ENCODE measurements at regions not wholly inside any gene's neighbourhood (a gene's known extent, or its start where the extent isn't known, plus 50 kb on each side); places are given as distances from the start of the nearest gene placed in this dataset.

- Histone ChIP-seq H4K20me1 (ENCODE audit: insufficient read depth, low read length) (no peaks in the 10 kb centered on the region), H3K79me2 (ENCODE audit: insufficient read depth, low read length) (no peaks in the 10 kb centered on the region), H3K9me3 (ENCODE audit: insufficient read depth, low read depth, low read length) (peaks cover 3% of the 10 kb centered on the region), H3K9ac (ENCODE audit: low read length) (no peak overlapping the region), H3K27me3 (ENCODE audit: insufficient read depth, low read length) (no peaks in the 10 kb centered on the region), H3K27ac (ENCODE audit: low read depth, low read length) (no peak overlapping the region), H3K4me1 (ENCODE audit: insufficient read depth, low read length) (no peaks in the 10 kb centered on the region), H3K4me3 (ENCODE audit: insufficient read depth, low read depth, low read length) (no peak overlapping the region), H2AFZ (ENCODE audit: low read depth, low read length) (no peak overlapping the region), H3K36me3 (ENCODE audit: insufficient read depth, low read length) (no peaks in the 10 kb centered on the region), H3K4me2 (ENCODE audit: low read length) (no peak overlapping the region)
- Mint-ChIP-seq H3K4me1 (ENCODE audit: low read depth, unreplicated experiment) (no peaks in the 10 kb centered on the region), H3K27me3 (ENCODE audit: low read depth, unreplicated experiment) (no peaks in the 10 kb centered on the region), H3K4me3 (ENCODE audit: unreplicated experiment) (no peak overlapping the region), H3K9me3 (ENCODE audit: unreplicated experiment) (no peaks in the 10 kb centered on the region), H3K36me3 (ENCODE audit: low read depth, unreplicated experiment) (no peaks in the 10 kb centered on the region), H3K27ac (ENCODE audit: unreplicated experiment) (no peak overlapping the region)
- TF ChIP-seq EZH2 (IDR thresholded peaks at IDR 0.05; ENCODE audit: insufficient read depth, low read length) (no peak), CTCF (IDR thresholded peaks at IDR 0.05; ENCODE audit: insufficient read depth, low read depth, low read length) (no peak)
- no peak for DNase-seq (ENCODE audit: low read depth)
- no peak for FAIRE-seq
Measured at GRCh38 chr10:55858730-55859129, 502.3 kb downstream of the ZWINT start.

GRCh38 chr10:55852900-55853299 is 508.2 kb downstream of the ZWINT start:
- H3K27ac ChIP-seq (ENCODE audit: low read depth, low read length) = no peak overlapping the region
- no peaks in the 10 kb centered on the region for H3K36me3 Mint-ChIP-seq (ENCODE audit: low read depth, unreplicated experiment)
- no peaks in the 10 kb centered on the region for H3K4me1 ChIP-seq (ENCODE audit: insufficient read depth, low read length)
- no peak overlapping the region for H3K27ac Mint-ChIP-seq (ENCODE audit: unreplicated experiment)
- H3K9me3 Mint-ChIP-seq (ENCODE audit: unreplicated experiment) = no peaks in the 10 kb centered on the region
- DNase-seq (ENCODE audit: low read depth) (no peak), FAIRE-seq (no peak)
- no peak overlapping the region for H2AFZ ChIP-seq (ENCODE audit: low read depth, low read length)
- H3K4me1 Mint-ChIP-seq (ENCODE audit: low read depth, unreplicated experiment) = no peaks in the 10 kb centered on the region
- H3K27me3 ChIP-seq (ENCODE audit: insufficient read depth, low read length) = no peaks in the 10 kb centered on the region
- peaks cover 3% of the 10 kb centered on the region for H3K9me3 ChIP-seq (ENCODE audit: insufficient read depth, low read depth, low read length)
- no peak overlapping the region for H3K9ac ChIP-seq (ENCODE audit: low read length)
- no peaks in the 10 kb centered on the region for H3K27me3 Mint-ChIP-seq (ENCODE audit: low read depth, unreplicated experiment)
- TF ChIP-seq CTCF (IDR thresholded peaks at IDR 0.05; ENCODE audit: insufficient read depth, low read depth, low read length) = no peak
- TF ChIP-seq EZH2 (IDR thresholded peaks at IDR 0.05; ENCODE audit: insufficient read depth, low read length) = no peak
- H3K4me2 ChIP-seq (ENCODE audit: low read length) = no peak overlapping the region
- no peak overlapping the region for H3K4me3 Mint-ChIP-seq (ENCODE audit: unreplicated experiment)
- H3K79me2 ChIP-seq (ENCODE audit: insufficient read depth, low read length) = no peaks in the 10 kb centered on the region
- H3K36me3 ChIP-seq (ENCODE audit: insufficient read depth, low read length) = no peaks in the 10 kb centered on the region
- no peaks in the 10 kb centered on the region for H4K20me1 ChIP-seq (ENCODE audit: insufficient read depth, low read length)
- no peak overlapping the region for H3K4me3 ChIP-seq (ENCODE audit: insufficient read depth, low read depth, low read length)

GRCh38 chr10:55837273-55837672 is 523.8 kb downstream of the ZWINT start:
- Histone ChIP-seq H2AFZ (ENCODE audit: low read depth, low read length) (no peak overlapping the region), H3K9me3 (ENCODE audit: insufficient read depth, low read depth, low read length) (no peaks in the 10 kb centered on the region), H3K4me3 (ENCODE audit: insufficient read depth, low read depth, low read length) (no peak overlapping the region), H3K36me3 (ENCODE audit: insufficient read depth, low read length) (no peaks in the 10 kb centered on the region), H3K79me2 (ENCODE audit: insufficient read depth, low read length) (no peaks in the 10 kb centered on the region), H3K9ac (ENCODE audit: low read length) (no peak overlapping the region), H4K20me1 (ENCODE audit: insufficient read depth, low read length) (no peaks in the 10 kb centered on the region), H3K27ac (ENCODE audit: low read depth, low read length) (no peak overlapping the region), H3K27me3 (ENCODE audit: insufficient read depth, low read length) (no peaks in the 10 kb centered on the region), H3K4me2 (ENCODE audit: low read length) (no peak overlapping the region), H3K4me1 (ENCODE audit: insufficient read depth, low read length) (no peaks in the 10 kb centered on the region)
- no peaks in the 10 kb centered on the region for H3K9me3 Mint-ChIP-seq (ENCODE audit: unreplicated experiment)
- H3K27ac Mint-ChIP-seq (ENCODE audit: unreplicated experiment) = no peak overlapping the region
- H3K27me3 Mint-ChIP-seq (ENCODE audit: low read depth, unreplicated experiment) = no peaks in the 10 kb centered on the region
- no peaks in the 10 kb centered on the region for H3K36me3 Mint-ChIP-seq (ENCODE audit: low read depth, unreplicated experiment)
- H3K4me3 Mint-ChIP-seq (ENCODE audit: unreplicated experiment) = no peak overlapping the region
- FAIRE-seq (no peak), DNase-seq (ENCODE audit: low read depth) (no peak)
- no peak for TF ChIP-seq EZH2 (IDR thresholded peaks at IDR 0.05; ENCODE audit: insufficient read depth, low read length)
- no peak for TF ChIP-seq CTCF (IDR thresholded peaks at IDR 0.05; ENCODE audit: insufficient read depth, low read depth, low read length)
- no peaks in the 10 kb centered on the region for H3K4me1 Mint-ChIP-seq (ENCODE audit: low read depth, unreplicated experiment)

Measured in astrocyte (in vitro differentiated cells and primary cell).